ENCODE measurements at regions not wholly inside any gene's neighbourhood (a gene's known extent, or its start where the extent isn't known, plus 50 kb on each side); places are given as distances from the start of the nearest gene placed in this dataset.

DNA sequence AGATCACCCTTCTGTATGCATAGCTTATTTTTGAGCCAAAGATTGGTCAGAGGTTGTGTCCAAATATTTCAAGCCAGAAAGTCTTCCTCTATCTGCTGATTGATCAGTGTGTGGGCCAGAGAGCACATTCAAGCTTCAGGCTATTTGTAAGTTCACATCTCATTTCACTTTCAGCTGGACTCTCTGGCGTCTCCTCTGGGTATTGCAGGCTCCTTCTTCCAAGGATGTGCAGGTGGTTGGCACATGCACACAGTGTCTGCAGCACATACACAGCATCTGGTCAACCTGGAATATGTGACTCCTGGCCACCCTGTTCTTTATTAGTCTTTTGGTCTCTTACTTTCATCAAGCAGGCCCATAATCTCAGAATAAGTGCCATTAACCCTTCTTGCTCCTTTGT is 516.1 kb downstream of the ANXA1 start:
- TF ChIP-seq, protein P1, sequence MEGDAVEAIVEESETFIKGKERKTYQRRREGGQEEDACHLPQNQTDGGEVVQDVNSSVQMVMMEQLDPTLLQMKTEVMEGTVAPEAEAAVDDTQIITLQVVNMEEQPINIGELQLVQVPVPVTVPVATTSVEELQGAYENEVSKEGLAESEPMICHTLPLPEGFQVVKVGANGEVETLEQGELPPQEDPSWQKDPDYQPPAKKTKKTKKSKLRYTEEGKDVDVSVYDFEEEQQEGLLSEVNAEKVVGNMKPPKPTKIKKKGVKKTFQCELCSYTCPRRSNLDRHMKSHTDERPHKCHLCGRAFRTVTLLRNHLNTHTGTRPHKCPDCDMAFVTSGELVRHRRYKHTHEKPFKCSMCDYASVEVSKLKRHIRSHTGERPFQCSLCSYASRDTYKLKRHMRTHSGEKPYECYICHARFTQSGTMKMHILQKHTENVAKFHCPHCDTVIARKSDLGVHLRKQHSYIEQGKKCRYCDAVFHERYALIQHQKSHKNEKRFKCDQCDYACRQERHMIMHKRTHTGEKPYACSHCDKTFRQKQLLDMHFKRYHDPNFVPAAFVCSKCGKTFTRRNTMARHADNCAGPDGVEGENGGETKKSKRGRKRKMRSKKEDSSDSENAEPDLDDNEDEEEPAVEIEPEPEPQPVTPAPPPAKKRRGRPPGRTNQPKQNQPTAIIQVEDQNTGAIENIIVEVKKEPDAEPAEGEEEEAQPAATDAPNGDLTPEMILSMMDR (conservative IDR thresholded peaks at IDR 0.05) = peak; percentile 56
- TF ChIP-seq ZFX (IDR thresholded peaks at IDR 0.05) = no peak

Measured in C4-2B (cell line).